IMR-90 (cell line): ENCODE measurements at regions not wholly inside any gene's neighbourhood (a gene's known extent, or its start where the extent isn't known, plus 50 kb on each side); places are given as distances from the start of the nearest gene placed in this dataset.

Source experiments
- ATAC-seq: fragments of 200-7000 bp; cut with Tn5 transposase; 2 replicates; pipeline ENCODE4 v1.9.1; 2020; ENCODE audit warnings: low read depth, mild to moderate bottlenecking, moderate library complexity
- BruUV-seq: library from RNA; stranded (reverse); fragments of 400-500 nt; replicated peaks from 2 replicates; lab custom pipeline; 2021; lab: Mats Ljungman, UMichigan
- CTCF ChIA-PET: fragments of 300-600 bp; formaldehyde crosslinking; extraction: SDS; loops from one replicate; lab custom pipeline; 2021; ENCODE audit warnings: antibody characterized with exemption; lab: Yijun Ruan, JAX
- POLR2A ChIA-PET: fragments of 300-600 bp; sonication (Branson Sonifier 250); formaldehyde crosslinking; loops from one replicate; lab custom pipeline; 2022; ENCODE audit warnings: antibody characterized with exemption; ENCODE audit not compliant: unreplicated experiment; lab: Charles Lee
- DNase-seq: peaks from one replicate; pipeline ENCODE4 v3.0.0; 2013
- H2AFZ ChIP-seq: replicated peaks from 2 replicates; pipeline ENCODE3; 2013; ENCODE audit warnings: low read length, mild to moderate bottlenecking; ENCODE audit not compliant: poor library complexity
- H2AK5ac ChIP-seq: 2 replicates; pipeline ENCODE4 v1.6.1; 2013; ENCODE audit warnings: low read depth, low read length, inconsistent platforms
- H2AK9ac ChIP-seq: replicated peaks from 2 replicates; pipeline ENCODE3; 2013; ENCODE audit warnings: mild to moderate bottlenecking, low read depth, low read length, moderate library complexity; ENCODE audit not compliant: poor library complexity
- H2BK120ac ChIP-seq: 2 replicates; pipeline ENCODE4 v1.6.1; 2013; ENCODE audit warnings: low read depth, low read length, inconsistent platforms
- H2BK15ac ChIP-seq: 3 replicates; pipeline ENCODE4 v1.6.1; 2013; ENCODE audit warnings: low read depth, low read length, inconsistent platforms
- H2BK20ac ChIP-seq: 2 replicates; pipeline ENCODE4 v1.6.1; 2013; ENCODE audit warnings: low read depth, mild to moderate bottlenecking, inconsistent platforms, low read length, moderate library complexity
- H2BK5ac ChIP-seq: 2 replicates; pipeline ENCODE4 v1.6.1; 2013; ENCODE audit warnings: mild to moderate bottlenecking, low read depth, low read length, inconsistent platforms; ENCODE audit not compliant: poor library complexity, severe bottlenecking
- H3K14ac ChIP-seq: replicated peaks from 2 replicates; pipeline ENCODE4 v1.6.1; 2013; ENCODE audit warnings: low read depth, low read length, inconsistent platforms
- H3K18ac ChIP-seq: 2 replicates; pipeline ENCODE4 v1.6.1; 2013; ENCODE audit warnings: low read depth, low read length, control low read depth
- H3K23ac ChIP-seq: 2 replicates; pipeline ENCODE4 v1.6.1; 2013; ENCODE audit warnings: low read depth, low read length, inconsistent platforms
- H3K27ac ChIP-seq: 2 replicates; pipeline ENCODE4 v1.5.1; 2013; ENCODE audit warnings: mild to moderate bottlenecking, control low read depth, low read length; ENCODE audit not compliant: insufficient read depth
- H3K27me3 ChIP-seq: 2 replicates; pipeline ENCODE4 v1.6.1; 2013; ENCODE audit warnings: low read length; ENCODE audit not compliant: control insufficient read depth, insufficient read depth
- H3K36me3 ChIP-seq: 2 replicates; pipeline ENCODE4 v1.6.1; 2013; ENCODE audit warnings: low read length, mixed read lengths; ENCODE audit not compliant: control insufficient read depth, insufficient read depth
- H3K4ac ChIP-seq: 2 replicates; pipeline ENCODE4 v1.6.1; 2013; ENCODE audit warnings: low read depth, low read length, inconsistent platforms
- H3K4me1 ChIP-seq: 2 replicates; pipeline ENCODE4 v1.6.1; 2013; ENCODE audit warnings: low read length, mixed read lengths; ENCODE audit not compliant: control insufficient read depth, insufficient read depth
- H3K4me2 ChIP-seq: 2 replicates; pipeline ENCODE4 v1.6.1; 2013; ENCODE audit warnings: low read depth, mild to moderate bottlenecking, control low read depth, low read length, moderate library complexity
- H3K4me3 ChIP-seq: 2 replicates; pipeline ENCODE4 v1.5.1; 2013; ENCODE audit warnings: low read depth, mild to moderate bottlenecking, control low read depth, low read length, moderate library complexity; ENCODE audit not compliant: insufficient read depth
- H3K56ac ChIP-seq: 2 replicates; pipeline ENCODE4 v1.6.1; 2013; ENCODE audit warnings: low read length, inconsistent platforms; ENCODE audit not compliant: insufficient read depth; ENCODE audit errors: extremely low read depth
- H3K79me1 ChIP-seq, 2 experiments: 2 replicates each; pipeline ENCODE4 v1.6.1; 2013; ENCODE audit warnings: low read length in 2 of 2, inconsistent platforms in 1 of 2, low read depth in 1 of 2
- H3K9ac ChIP-seq: 2 replicates; pipeline ENCODE4 v1.6.1; 2013; ENCODE audit warnings: low read depth, low read length, control low read depth
- H3K9me1 ChIP-seq: 2 replicates; pipeline ENCODE4 v1.6.1; 2013; ENCODE audit warnings: low read length, inconsistent platforms; ENCODE audit not compliant: insufficient read depth
- H3K9me3 ChIP-seq: 2 replicates; pipeline ENCODE4 v1.6.1; 2013; ENCODE audit warnings: low read length; ENCODE audit not compliant: control insufficient read depth, insufficient read depth
- H4K20me1 ChIP-seq: 2 replicates; pipeline ENCODE4 v1.6.1; 2013; ENCODE audit warnings: low read length, inconsistent platforms; ENCODE audit not compliant: insufficient read depth
- H4K5ac ChIP-seq: 2 replicates; pipeline ENCODE4 v1.6.1; 2013; ENCODE audit warnings: mild to moderate bottlenecking, low read depth, low read length, control low read depth
- H4K8ac ChIP-seq, 2 experiments: 2 replicates each; pipeline ENCODE4 v1.6.1; 2013; ENCODE audit warnings: low read depth in 2 of 2, low read length in 2 of 2, control low read depth in 1 of 2, inconsistent platforms in 1 of 2
- H4K91ac ChIP-seq: 2 replicates; pipeline ENCODE4 v1.6.1; 2013; ENCODE audit warnings: low read depth, low read length, inconsistent platforms; ENCODE audit not compliant: insufficient read depth
- BHLHE40 ChIP-seq: fragments of 150-350 bp; IDR thresholded peaks from 2 replicates; pipeline ENCODE4 v1.6.1; 2016; ENCODE audit warnings: mild to moderate bottlenecking, low read depth, low read length
- CEBPB ChIP-seq: IDR thresholded peaks from 2 replicates; pipeline ENCODE4 v1.6.1; 2012; ENCODE audit warnings: low read depth, low read length, improper control_type of control experiment
- FOS ChIP-seq: fragments of 150-350 bp; IDR thresholded peaks from 2 replicates; pipeline ENCODE4 v1.6.1; 2016; ENCODE audit warnings: low read depth, low read length
- POLR2A ChIP-seq: IDR thresholded peaks from 2 replicates; pipeline ENCODE4 v1.6.1; 2012; ENCODE audit warnings: mild to moderate bottlenecking, low read depth, low read length
- RCOR1 ChIP-seq: IDR thresholded peaks from 2 replicates; pipeline ENCODE4 v1.6.1; 2012; ENCODE audit warnings: mild to moderate bottlenecking, low read length, improper control_type of control experiment; ENCODE audit not compliant: insufficient replicate concordance
- WGBS, 2 experiments: methylation state at CpG; one replicate each; pipeline versions ENCODE4 v1.1.5 to v1.1.7; 2013; ENCODE audit warnings: missing lambda C conversion rate in 2 of 2; ENCODE audit not compliant: insufficient read length in 1 of 2; ENCODE audit errors: extremely low coverage in 2 of 2; 5-methylcytosine and 5-hydroxymethylcytosine counted together
- dilution Hi-C: fragments of 300-500 bp; cut with HindIII; formaldehyde crosslinking; loops from one replicate; pipeline ENCODE4 v1.14.3; 2018; ENCODE audit warnings: low sequenced_read_pairs; ENCODE audit not compliant: unreplicated experiment
- in situ Hi-C: fragments of 300-500 bp; cut with MboI; formaldehyde crosslinking; loops from 3 replicates; pipeline ENCODE4 v1.14.3; 2019; ENCODE audit warnings: low sequenced_read_pairs, inconsistent platforms, mixed read lengths
- intact Hi-C: fragments of 100-400 bp; cut with micrococcal nuclease; formaldehyde crosslinking; loops from 2 replicates; pipeline ENCODE4 v1.10.0; 2022
- TF ChIP-seq, protein P1 (sequence below): fragments of 150-350 bp; IDR thresholded peaks from 2 replicates; pipeline ENCODE4 v1.6.1; 2016; ENCODE audit warnings: low read depth, mild to moderate bottlenecking, low read length, moderate library complexity, borderline replicate concordance

DNA sequence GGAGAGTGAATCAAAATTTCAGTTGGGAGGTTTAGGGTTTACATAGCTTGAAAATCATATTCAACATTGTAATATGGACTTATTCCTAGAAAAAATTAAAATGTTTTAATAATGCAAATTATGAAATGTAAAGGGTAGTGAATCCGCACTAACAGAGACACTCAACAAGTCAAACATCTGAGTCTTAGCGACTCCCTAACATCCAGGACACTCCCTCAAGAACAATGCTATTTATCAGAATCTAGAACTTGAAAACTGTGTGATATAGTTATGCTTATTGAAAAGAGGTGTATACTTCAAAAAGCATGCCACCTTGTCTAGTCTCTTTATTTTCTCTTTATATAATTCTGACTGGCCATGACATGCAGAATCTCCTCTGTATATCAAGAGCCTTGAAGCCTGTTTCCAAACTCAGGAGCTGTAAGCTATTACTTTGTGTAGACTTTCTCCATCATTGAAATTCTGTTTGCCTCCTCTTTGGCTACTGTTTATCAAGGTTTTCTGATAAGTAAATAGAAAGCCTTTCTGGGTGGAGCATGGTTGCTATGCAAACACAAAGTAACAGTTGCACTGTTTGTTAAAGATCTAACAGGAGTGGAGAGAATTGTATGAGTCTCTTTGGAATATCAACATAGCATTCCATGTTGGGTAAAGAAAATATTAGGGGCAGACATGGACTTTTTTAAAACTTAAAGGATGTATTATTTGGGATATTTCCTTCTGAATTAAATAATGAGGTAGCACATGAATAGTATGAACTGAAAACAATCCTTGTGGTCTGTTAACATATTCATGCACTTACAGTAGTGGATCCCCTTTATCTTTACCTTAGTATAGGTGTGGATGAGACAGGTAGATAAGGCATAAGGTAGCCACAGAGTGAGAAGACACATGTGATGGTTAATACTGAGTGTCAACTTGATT is 56.4 kb upstream of the MBNL2 start:
- Histone ChIP-seq H3K4ac (no peak overlapping the region), H3K18ac (no peak overlapping the region), H4K20me1 (no peaks in the 10 kb centered on the region), H2BK120ac (no peak overlapping the region), H2BK5ac (no peak overlapping the region), H3K4me2 (no peak overlapping the region), H3K27ac (no peak overlapping the region), H2AK9ac (no peak overlapping the region), H2BK15ac (no peak overlapping the region), H3K4me1 (no peaks in the 10 kb centered on the region), H3K23ac (no peak overlapping the region), H3K14ac (no peak overlapping the region), H4K91ac (no peak overlapping the region), H3K36me3 (no peaks in the 10 kb centered on the region), H3K79me1 (no peaks in the 10 kb centered on the region), H3K27me3 (peaks cover 1% of the 10 kb centered on the region), H2AK5ac (no peak overlapping the region), H3K9me3 (no peaks in the 10 kb centered on the region), H4K8ac (no peak overlapping the region), H3K9ac (no peak overlapping the region), H3K56ac (no peak overlapping the region), H3K9me1 (no peaks in the 10 kb centered on the region), H2BK20ac (no peak overlapping the region), H4K5ac (no peak overlapping the region), H2AFZ (no peak overlapping the region), H3K4me3 (no peak overlapping the region)
- WGBS, 2 experiments = no CpG with 5 or more reads among the region's 2 CpGs
- no TSS peak for BruUV-seq
- dilution Hi-C loops = no loop called here
- intact Hi-C loops = no loop called here
- in situ Hi-C loops = no loop called here
- POLR2A ChIA-PET = no interaction called here
- DNase-seq (no peak), ATAC-seq (no peak)
- CTCF ChIA-PET = interaction anchor here (1.5 kb wide), 1 partner anchor 15 kb away, joined by 3 read pairs; no protein-coding TSS in a partner anchor
- TF ChIP-seq RCOR1 = no peak
- TF ChIP-seq FOS = no peak
- TF ChIP-seq CEBPB = no peak
- no peak for TF ChIP-seq BHLHE40
- TF ChIP-seq, protein P1, sequence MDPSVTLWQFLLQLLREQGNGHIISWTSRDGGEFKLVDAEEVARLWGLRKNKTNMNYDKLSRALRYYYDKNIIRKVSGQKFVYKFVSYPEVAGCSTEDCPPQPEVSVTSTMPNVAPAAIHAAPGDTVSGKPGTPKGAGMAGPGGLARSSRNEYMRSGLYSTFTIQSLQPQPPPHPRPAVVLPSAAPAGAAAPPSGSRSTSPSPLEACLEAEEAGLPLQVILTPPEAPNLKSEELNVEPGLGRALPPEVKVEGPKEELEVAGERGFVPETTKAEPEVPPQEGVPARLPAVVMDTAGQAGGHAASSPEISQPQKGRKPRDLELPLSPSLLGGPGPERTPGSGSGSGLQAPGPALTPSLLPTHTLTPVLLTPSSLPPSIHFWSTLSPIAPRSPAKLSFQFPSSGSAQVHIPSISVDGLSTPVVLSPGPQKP = no peak
- TF ChIP-seq POLR2A = no peak
